ENCODE measurements at regions not wholly inside any gene's neighbourhood (a gene's known extent, or its start where the extent isn't known, plus 50 kb on each side); places are given as distances from the start of the nearest gene placed in this dataset.

DNA sequence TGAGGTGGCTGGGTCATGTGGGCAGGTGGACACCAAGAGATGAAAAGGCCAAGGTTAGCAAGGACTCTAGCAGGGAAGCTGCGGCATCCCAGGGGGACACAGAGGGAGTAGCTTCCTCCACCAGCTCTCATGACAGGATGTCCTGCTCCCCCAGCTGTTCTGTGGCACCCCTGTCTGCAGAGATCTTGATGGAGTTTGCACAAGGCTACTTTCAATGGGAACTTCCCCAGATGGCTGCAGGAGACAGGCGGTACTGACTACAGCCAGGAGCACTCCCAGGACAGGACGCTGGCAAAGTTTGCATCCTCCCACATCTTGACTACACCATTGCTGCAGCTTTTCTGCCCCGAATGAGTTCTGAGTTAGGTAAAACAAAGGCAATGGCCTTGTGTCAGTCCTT lies 312.8 kb downstream of the TLE4 start:
- DNase-seq = no peak

- DNase-seq = no peak
Measured at GRCh38 chr9:79883073-79883645, 311.4 kb downstream of the TLE4 start.

DNA sequence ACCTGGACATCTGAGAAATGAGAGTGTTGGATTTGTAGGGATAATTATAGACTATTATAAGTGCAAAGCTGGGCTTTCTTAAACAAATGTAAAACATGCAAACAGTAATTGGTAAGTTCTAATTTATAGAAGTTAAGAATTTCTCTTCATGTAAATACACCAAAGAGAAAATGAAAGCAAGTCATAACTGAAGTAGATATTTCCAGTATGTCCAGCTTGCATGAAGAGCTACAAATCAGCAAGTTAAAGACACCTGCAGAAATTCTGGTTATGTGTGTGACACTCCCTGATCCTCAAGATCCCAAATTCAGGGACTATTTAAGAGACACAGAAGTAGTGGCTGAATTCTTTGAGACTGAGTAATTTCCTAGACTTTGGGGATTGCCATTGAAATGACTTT lies 308.9 kb downstream of the TLE4 start:
- no peak for DNase-seq

DNA sequence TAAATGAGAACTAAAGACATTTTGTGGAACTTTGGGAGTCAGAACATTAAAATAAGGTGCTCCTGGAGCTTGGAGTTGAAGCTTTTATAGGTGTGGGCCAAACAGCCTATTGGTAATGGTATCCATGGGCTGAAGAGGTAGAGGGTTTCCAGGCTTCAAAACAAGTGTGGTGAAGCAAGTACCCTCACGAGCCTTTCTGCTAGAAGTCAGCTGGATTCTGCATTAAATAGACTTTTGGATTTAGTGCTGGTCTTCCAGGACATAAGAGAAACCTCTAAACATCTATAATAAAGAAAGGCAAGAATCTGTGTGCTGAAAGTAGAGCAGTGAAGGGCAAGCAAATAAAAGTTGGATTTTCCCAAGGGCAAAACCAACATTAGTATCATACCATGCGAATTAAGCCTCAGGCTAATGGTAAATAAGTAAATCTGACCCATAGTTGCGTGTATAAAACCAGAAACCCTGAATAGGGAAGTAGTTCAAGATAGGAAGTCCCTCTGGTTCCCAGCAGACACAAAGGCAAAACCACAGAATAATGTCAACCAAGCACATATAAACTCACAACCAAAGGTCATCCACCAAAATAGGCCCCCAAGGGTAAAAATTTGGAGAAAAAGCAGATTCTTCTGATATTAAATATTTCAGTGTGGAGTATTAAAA lies 306.3 kb downstream of the TLE4 start:
- no peak for DNase-seq

DNA sequence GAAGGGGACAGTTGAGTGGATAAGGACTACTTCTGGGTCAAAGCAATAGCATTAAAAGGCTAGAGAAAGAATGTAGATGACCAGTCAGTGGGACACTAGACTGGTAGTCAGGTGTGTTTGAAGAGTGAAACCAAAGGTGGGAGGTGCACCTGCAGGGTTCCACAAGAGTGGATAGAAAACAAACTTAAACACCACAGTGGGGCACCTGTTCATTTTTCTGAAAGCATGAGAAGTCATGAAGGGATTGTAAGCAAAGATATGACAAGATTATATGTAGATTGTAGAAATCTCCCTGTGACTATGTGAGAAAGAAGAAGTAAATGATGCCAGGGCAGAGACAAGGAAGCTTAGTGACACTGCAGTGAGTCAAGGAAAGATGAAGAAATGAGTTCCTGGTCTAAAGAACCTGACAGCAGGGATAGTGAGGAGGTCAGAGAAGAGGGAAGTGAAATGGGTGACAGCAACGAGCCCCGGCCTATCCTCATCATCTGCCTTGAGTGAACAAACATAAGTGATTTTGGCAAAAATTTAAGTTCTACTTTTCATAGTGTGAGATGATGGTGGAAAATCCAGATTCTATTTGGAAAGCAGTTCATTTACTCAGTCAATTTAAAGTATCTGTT lies 296.9 kb downstream of the TLE4 start:
- DNase-seq = no peak

GRCh38 chr9:79862921-79863890 lies 291.4 kb downstream of the TLE4 start:
- no peak for DNase-seq

- no peak for DNase-seq
Measured at GRCh38 chr9:79858508-79858907, 286.7 kb downstream of the TLE4 start.

GRCh38 chr9:79857188-79857587 lies 285.4 kb downstream of the TLE4 start:
- DNase-seq = no peak

DNA sequence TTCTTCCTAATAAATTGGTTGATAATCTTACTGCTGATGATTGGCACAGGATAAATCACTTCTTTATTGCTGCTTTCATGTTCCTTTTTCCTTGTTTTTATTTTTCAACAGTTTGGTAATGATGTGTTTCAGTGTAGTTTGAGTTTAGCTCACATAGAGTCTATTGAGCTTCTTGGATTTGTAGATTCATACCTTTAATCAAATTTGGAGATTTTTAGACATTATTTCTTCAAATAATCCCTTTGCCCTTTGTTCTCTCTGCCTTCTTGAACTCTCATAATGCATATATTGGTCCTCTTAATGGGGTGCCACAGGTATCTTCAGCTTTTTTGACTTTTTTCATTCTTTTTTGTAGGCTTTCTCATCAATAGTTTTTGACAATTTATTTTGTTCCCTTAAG lies 275.3 kb downstream of the TLE4 start:
- no peak for DNase-seq

- no peak for DNase-seq
Measured at GRCh38 chr9:79829566-79830302, 258.0 kb downstream of the TLE4 start.

GRCh38 chr9:79824265-79824664 lies 252.5 kb downstream of the TLE4 start:
- no peak for DNase-seq

DNA sequence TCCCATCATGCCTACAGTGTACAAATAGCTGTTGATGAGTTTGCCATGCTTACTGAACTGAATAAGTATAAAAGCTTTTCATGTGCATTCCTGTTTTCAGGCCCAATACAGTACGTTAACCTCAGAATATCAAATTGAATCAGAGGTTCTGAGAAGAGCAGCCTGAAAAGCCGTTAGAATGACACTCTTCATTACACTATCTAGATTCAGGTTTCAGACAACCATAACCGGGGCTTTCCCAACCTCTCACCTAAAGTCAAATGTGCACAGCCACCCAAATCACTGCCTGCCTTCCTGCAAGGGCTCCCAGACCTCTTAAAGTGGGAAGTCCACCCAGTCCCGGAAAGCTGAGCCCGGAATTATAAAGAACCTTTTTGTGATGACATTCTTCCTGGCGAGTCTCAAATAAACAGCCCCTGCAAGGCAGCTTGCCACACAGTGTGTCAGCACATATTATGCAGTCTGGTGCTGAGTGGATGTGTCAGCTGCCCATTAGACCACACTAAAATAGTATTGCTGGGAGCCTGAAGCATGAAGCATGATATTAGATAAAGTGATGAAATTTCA lies 245.8 kb downstream of the TLE4 start:
- no peak for DNase-seq

DNA sequence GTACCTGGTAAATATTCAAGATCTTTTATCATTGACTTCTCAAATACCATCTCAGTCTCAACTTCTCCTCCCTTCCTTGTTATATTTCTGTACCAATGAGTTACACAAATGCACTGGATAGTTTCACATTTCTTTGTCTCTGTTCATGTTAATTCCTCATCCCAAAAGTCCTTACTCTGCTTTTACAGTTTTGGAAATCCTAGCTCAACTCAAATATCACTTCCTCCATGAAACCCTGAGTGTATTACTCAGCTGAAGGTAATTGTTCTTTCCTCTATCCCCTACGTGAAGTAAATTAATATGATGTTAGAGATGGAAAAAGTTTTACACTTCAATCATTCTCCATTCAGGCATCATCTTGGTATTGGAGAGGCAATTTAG lies 241.5 kb downstream of the TLE4 start:
- no peak for DNase-seq

- no peak for DNase-seq
Measured at GRCh38 chr9:79812507-79813257, 240.9 kb downstream of the TLE4 start.

DNA sequence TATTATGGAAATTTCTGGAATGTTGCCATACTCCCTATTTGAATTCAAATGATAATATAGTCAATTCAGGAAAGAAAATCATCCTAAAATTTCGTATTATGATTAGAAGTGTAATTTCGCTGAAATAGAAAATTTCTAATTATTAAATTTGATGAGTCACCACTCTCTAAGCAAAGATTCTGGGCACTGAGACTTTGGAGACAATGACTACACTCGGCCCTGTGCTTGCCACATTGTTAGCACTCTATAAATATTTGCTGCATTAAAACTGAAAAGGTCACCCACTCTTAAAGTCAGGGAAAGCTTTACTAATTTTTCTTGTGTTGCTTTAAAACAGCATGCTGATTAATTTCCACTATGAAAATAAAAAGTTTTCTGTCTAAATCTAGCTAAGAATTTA lies 240.3 kb downstream of the TLE4 start:
- DNase-seq = no peak

- no peak for DNase-seq
Measured at GRCh38 chr9:79809931-79810330, 238.2 kb downstream of the TLE4 start.

GRCh38 chr9:79809316-79809876 lies 237.6 kb downstream of the TLE4 start:
- no peak for DNase-seq

DNA sequence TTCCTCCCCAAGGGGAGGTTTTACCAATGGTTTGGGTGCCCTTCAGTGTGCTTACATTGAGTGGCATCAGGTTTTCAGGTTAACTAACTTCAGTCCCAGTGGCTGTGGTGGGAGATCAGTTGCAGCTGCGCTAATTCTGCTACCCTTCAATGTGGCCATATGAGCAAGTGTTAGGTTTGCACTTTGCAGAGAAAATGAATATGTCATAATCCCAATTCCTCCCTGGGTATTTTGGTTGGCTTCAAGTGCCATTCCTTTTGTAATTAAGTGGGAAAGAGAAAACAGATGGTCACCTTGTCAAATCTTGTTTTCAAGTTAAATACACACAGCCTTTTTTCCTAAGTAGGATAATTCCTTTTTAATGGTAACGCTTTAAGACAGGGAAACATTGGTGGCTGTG lies 236.2 kb downstream of the TLE4 start:
- no peak for DNase-seq

GRCh38 chr9:79806086-79806485 lies 234.3 kb downstream of the TLE4 start:
- no peak for DNase-seq

DNA sequence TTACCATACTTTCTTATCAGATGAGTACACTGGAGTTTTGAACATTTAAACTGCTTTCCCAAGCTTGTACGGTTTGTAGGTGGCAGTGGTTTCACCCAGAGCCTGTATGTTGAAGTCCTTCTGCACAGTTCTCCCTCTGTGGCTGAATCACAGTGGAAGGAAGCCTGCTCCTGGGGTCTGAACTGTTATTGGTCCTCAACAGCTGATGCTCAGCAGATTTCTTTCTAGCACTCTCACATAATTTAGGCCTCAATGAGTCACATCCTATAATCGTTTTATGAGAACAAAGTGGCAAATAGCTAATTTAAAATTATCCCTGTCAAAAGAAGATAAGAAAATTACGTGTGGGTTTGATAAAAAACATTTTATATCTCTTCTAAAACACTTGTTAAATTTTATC lies 229.7 kb downstream of the TLE4 start:
- DNase-seq = no peak

DNA sequence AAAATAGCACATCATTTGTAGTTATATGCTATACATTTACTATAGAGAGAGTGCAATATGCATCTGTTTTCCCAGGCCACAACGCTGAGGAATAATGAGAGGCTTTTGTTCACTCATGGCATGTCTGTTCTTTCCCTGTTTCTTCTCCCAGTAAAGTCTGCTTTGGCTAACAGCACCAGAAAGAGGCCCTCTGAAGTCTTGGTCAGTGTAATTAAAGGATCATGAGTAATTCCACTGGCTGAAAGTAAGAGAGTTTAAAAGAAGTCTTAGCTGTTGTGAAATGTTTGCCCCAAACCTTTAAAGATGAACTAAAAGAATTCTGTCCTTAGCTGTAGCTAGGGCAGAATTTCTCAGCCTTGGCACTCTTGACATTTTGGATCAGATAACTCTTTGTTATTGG lies 228.8 kb downstream of the TLE4 start:
- DNase-seq = no peak
